HG03432 (cell line): ENCODE measurements at regions not wholly inside any gene's neighbourhood (a gene's known extent, or its start where the extent isn't known, plus 50 kb on each side); places are given as distances from the start of the nearest gene placed in this dataset.
A peak's percentile ranks its signal among the peaks of the same experiment; 100 is the strongest.

Experiments used
- ATAC-seq: cut with Tn5 transposase; IDR thresholded peaks from one replicate; pipeline ENCODE4 v1.9.1; 2021; ENCODE audit warnings: mild to moderate bottlenecking, moderate library complexity; ENCODE audit not compliant: unreplicated experiment

DNA sequence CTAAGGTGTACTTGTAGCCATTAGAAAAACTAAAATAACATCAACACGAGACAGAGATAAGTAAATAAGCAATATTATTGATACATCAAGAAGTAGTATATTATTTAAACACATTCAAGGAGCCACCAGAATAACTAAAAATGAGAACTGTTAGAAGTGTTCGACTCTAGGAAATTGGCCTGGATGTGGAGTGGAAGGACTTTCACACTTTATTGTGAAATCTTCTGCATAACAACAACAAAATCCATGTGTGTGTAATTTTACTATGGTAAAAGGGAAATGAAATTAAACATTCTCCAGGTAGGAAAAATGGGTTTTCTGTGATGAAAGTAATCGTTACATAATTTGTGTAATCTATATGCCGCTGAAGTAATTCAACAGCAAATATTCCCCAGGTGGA is 96.3 kb upstream of the RNF152 start:
- no peak for ATAC-seq

DNA sequence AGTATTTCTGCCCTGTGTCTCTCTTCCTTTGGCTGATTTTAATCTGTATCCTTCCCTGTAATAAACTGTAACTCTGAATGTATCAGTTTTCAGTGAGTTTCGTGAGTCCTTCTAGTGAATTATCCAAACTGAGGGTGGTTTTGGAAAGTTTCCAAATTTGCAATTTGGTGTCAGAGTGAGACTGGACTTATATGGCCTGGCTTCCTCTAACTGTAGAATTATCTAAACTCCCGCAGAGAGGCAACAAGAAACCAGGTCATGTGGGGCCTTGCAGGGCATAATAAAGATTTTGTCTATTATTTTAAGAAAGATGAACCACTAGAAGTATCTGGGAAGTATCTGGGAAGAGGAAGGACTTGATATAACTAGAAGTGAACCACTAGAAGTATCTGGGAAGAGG is 95.3 kb upstream of the RNF152 start:
- no peak for ATAC-seq

DNA sequence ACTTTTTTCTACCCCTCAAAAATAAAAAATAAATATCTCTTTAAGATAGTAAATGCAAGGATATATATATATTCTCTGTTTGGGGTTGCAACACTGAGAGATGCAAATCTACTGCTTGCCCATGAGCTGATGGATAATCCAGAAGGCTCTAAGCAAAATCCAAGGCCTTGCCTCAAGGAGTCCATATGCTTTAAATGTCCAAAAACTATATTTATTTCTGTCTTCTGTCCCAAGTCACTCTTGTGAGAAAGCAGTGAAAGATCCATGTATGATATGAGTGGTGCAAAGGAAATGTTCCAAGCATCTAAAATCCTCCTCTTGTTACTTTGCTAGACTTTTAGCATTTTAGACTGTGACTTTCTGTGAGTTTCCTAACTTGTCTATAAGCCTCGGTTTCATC is 92.9 kb upstream of the RNF152 start:
- ATAC-seq = no peak

DNA sequence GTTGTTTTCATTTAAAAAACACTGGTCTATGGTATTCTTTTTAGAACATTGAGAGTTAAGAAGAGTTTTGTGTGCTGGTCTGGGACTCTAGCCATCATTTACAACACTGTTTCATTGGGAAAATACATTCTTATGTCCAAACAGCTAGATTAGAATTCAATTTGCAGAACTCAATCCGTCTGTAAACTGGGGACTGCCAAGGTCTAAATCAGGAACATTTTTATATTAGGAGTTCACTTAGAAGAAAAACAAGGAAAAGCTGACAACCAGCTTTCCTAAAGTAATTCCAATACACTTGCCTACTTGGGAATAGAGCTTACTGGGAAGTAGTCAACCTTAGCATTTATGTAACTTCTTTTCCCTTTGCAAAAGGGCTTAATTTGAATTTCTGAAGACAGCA is 91.5 kb upstream of the RNF152 start:
- no peak for ATAC-seq

DNA sequence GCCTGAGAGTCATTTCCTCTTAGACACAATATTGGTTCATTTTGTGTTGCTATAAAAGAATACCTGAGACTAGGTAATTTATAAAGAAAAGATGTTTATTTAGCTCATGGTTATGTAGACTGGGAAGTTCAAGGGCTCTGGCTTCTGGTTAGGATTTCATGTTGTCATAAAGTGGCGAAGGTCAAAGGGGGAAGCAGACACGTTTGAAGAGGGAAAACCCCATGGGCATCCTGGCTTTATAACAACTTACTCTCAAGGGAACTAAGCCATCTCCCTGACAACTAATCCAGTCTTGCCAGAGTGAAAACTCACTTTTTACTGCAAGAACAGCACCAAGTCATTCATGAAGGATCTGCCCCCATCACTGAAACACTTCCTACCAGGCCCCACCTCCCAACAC is 89.7 kb upstream of the RNF152 start:
- ATAC-seq = peak; percentile 67

DNA sequence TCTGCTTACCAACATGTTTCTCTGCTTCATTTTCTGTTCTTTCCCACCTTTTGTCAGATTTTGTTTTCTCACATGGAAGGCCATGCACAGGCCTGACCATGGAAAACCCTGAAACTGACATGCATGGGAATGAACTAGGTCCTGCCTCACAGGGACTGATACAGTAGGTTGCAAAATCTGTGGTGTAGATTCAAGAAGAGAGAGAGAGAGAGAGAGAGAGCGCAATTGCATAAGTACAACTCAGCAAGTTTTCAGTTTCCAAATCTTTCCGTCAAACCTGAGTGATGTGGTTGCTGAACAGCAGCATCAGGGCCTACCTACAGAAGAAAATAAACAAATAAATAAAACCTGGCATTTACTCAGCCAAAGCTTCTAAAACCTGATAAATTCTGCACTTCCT is 87.5 kb upstream of the RNF152 start:
- ATAC-seq = no peak

DNA sequence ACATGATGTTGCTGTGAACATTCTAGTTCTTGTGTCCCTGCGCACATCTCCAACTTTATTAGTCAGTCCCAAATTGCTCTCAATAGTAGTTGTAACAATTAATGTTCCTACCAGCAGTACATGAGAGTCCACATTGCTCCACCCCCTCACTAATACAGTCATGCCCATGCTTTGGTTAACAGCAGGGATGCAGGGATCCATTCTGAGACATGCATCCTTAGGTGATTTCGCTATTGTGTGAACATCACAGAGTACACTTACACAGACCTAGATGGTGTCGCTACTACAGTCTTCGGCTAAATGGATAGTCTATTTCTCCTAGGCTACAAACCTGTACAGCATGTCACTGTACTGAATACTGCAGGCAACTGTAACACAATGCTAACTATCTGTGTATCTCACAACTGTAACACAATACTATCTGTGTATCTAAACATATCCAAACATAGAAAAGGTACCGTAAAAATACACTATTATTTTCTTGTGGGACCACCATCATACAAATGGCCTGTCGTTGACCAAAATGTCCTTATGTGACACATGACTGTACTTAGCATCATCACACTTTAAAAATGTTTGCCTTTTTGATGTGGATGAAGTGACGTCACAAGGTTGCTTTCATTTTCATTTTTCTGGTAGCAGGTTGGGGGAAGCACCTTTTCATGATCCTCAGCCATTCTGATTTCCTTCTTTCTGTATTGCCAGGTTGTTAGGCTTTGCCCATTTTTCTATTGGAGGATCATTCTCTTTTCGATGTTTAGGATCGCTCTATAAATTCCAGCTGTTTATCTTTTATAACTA is 82.9 kb upstream of the RNF152 start:
- peak; percentile 59 for ATAC-seq

DNA sequence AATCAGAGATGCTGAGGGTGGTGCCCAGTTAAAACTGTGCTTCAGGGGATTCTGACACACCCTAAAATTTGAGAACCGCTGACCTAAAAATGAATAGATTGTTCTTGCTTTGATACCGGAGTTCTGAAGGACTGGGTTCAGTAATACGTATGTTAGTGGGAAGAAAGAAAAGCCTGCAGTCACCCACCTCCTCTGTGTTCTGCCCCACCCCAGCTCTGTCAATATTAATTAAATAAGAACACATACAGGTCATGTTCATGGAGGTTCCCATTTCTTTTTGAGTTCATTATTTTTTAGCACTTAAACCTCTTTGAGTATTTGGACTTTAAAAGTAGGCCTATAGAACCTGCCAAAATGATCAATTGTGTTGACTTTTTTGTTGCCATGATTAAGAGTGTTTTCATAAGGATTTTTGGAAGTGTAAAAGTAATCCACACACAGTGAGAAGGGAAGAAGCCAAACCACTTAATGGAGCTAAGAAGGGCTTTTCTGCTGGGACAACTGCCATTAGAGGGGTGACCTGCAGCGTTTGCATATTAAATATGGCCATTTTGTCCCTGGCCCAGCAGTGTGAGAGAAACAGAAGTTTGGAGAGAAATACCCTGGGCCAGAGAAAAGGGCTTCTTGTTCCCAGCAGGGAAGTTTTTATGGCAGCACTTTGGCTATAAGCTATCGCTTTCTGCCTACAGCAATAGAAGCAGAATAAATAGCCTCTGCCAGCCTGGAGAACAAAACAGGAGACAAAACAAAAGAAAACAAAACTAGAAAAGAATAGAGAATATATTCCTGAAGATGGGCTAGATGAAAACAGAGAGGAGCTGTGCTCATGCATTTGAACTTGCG is 80.7 kb upstream of the RNF152 start:
- ATAC-seq = no peak

DNA sequence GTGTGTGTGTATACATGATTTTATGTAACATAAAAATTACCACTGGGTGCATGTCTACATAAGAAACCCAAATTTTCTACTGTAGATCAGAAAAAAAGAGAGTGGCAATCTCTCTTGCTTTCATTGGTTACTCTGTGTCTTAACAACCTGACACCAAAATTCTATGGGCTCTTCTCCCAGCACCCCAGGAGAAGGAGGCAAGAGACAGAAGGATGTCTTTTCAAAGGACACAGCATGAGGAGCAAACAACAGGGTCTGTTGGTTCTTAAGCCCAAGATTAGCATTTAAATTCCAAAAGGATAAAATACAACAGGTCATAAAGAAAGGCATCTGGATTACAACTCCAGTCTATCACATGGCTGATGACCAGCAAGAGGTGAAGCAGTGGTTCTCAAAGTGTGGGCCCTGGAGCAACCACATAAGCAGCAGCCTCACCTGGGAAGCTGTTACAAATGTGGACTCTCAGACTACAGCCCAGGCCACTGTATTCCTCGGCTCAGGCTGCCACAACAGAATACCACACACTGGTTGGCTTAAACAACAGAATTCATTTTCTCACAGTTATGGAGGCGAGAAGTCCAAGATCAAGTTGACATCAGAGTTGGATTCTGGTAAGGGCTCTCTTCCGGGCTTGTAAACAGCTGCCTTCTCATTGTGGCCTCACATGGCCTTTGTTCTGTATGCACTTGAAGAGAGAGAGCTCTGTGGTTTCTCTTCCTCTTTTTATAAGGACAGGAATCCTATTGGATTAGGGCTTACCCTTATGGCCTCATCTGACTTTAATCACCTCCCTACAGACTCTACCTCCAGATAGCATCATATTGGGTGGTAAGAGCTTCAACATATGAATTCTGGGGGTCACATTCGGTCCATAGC is 79.8 kb upstream of the RNF152 start:
- ATAC-seq = peak; percentile 94

DNA sequence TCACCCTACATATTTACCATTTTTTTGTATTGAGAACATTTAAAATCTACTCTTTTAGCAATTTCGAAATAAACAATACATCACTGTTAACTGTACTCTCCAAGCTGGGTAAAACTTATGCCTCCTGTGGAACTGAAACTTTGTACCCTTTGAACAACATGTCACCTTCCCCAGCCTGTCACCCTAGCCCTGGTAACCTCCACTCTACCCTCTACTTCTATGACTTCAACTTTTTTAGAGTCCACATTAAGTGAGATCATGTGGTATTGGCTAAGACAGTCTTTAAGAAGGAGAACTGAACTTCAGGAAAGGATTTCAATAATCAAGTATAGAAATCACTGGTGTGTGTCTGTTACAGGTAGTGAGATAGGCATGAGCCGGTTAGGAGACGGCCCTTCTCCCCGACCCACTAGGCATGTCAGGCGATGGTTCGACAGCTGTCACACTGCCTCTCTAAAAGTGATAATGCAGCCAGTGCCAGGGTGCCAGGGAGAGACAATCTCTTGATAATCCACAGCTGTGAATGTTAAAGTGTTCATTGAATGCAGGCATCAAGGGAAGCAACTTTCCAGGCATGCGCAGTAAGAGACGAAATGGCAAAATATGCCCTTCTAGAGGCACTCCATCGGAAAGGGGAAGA is 74.6 kb upstream of the RNF152 start:
- no peak for ATAC-seq

DNA sequence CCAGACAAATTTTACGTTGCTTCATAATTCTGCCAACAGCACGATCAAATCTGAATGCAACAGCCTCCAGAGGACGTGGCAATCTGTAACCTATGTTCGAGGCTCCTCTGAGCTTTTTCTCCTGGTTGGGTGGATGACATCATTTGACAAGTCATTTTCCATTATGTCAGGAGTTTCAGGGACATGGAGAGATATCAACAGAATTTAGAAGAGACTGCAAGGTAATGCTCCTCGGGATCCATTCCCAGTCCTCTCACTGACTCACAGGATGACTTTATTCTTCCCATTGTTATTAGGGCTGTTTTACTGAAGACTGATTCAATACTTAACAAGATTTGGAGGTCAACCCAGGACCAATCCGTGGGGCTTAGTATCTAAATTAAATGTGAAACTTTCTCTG is 72.5 kb upstream of the RNF152 start:
- no peak for ATAC-seq

DNA sequence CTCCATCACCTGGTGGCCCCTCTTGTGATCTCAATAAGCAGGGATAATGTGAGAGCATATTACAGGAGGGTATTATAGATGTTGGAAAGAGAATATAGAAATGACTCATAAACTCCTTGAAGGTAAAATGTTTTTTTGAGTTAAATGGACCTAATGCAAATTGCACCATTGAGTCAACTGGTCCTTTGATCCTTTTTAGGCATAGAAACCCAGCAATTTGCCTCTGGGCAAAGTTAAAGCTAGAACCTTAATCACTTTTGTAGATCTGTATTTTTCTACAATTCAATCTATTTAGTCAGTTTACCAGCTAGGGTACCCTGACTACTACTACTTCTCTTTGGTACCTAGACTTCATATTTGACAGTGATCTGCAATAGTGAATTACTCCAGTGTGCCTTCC is 71.8 kb upstream of the RNF152 start:
- ATAC-seq = no peak

DNA sequence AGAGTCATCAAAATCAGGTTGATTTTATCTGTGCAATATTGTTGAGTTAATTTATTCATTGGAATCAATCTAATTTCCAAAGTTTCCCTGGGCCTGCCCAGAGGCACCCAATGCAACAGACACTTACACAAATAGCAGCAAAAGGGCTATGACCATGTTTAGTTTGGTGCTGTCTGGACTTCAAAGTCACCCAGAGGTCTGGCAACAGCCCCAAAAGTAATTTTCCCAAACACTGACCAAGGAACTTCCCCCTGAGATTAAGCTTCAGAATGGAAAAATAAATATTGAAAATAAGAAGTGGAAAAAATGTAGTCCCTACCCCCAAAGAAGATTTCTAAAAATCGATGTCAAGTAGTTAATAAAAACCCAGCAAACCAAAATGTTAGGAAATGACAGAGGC is 70.9 kb upstream of the RNF152 start:
- no peak for ATAC-seq

DNA sequence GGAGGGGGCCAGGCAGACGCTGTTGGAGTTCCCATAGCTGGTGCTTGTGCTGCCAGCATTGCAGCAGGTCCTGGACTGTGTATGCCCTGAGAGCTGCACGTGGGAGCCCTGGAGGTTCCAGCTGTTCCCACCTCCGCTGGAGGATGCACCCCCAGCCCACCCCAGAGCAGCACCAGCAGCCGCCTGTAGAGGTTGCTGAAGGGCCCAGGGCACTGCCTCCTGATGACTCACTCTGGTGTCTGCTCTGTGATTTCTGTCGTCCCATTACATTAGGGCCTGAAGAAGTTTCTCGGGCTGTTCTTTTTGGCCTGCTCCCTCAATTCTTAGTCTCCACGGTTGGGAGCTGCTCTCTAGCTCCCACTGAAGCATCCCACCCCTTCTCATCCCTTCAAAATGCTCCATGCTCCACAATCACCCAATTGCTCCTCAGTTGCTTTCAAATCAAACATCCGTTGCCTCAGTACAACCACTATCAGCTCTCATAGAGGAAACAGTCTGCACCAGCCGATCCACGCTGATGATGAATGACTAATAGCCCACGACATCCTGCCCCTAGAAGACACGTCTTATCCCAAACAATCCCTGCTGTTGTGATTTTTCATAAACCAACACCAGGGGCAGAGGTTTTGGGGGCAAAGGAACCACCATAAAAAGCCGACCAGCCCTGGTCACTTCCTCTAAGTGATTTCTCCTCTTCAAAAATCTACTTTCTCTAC is 65.2 kb upstream of the RNF152 start:
- no peak for ATAC-seq

DNA sequence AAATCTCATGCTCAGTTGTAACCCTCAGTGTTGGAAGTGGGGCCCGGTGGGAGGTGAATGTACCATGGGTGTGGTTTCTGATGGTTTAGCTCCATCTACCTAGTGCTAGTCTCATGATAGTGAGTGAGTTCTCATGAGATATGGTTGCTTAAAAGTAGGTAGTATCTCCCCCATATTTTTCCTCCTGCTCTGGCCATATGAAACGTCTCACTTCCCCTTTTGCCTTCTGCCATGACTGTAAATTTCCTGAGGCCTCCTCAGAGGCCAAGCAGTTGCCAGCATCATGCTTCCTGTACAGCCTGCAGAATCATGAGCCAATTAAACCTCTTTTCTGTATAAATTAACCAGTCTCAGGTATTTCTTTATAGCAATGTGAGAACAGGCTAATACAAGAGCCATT is 62.8 kb upstream of the RNF152 start:
- ATAC-seq = peak; percentile 28

DNA sequence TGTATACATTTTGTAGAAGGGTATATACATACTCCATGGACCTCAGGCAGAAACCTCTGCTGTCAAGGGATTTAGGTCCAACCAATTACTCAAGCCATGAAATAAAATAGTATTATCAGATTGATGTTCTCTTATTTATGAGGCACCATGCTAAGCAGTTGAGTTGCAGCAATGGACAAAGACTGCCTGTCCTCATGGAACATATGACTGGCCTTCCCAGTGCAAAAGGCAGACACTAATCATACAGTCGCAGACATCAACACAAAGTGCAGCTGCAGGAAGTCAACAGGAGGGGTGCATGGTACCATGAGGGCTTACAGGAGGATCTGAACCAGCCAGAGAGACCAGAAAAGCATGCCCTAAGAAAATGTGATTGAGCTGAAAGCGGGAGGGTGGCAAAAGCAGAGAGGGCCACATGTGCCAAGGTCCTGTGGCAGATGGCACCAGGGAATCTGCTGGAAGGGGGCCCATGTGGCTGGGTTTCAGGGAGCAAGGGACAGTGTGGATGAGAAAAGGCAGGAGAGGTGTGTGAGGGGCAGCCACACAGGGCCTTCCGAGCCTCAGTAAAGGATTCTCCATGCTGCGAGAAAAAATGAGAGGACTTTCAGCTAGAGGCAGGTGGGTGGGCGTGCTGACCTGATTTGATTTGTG is 61.4 kb upstream of the RNF152 start:
- ATAC-seq = no peak

DNA sequence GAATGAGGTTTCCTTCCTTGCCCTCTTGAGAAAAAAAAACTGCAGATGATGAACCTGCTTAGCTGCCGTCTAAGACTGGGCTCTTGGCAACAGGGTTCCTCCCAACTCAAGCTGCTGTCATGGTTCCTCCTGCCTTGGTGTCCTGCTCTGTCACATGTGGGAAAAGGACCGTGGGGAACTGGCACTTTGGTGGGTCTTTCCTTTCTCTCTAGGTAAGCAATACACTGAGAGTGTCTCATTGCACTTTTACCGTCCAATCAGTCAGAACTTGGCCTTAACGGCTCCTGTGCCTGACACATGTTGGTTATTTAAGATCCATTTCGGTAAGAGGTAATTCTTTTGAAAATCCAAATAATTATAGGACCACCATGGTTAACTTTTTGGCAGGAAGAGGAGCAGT is 60.8 kb upstream of the RNF152 start:
- no peak for ATAC-seq

DNA sequence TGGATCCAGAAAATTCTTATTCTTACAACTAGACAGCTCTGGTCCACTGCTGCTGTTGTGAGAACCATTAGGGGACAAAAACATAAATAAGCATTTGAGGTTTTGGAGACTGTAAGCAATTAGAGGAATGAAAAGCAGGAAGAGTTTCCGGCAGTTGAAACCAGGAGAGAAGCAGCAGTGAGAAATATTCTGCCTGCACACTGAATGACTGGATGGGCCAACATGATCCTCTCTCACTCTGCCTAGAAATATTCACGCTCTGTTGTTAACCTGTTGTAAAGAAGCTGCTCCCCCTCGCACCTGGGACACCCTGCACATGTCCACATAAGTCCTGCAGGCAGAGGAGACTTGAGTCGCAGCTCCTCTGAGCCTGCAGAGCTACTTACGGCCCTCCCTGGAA is 60.4 kb upstream of the RNF152 start:
- no peak for ATAC-seq

DNA sequence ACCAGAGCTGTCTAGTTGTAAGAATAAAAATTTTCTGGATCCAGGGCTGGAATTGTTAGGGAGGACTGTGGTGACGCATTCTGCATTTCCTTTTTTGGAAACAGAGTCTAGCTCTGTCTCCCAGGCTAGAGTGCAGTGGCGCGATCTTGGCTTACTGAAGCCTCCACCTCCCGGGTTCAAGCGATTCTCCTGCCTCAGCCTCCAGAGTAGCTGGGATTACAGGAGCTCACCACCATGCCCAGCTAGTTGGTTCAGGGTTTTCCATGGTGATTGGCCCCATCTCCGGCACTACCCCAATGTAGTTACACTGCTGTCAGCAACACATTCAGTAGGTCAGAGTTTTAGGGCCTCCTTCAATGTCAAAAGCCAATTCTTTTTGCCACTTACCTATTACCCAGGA is 58.6 kb upstream of the RNF152 start:
- no peak for ATAC-seq

DNA sequence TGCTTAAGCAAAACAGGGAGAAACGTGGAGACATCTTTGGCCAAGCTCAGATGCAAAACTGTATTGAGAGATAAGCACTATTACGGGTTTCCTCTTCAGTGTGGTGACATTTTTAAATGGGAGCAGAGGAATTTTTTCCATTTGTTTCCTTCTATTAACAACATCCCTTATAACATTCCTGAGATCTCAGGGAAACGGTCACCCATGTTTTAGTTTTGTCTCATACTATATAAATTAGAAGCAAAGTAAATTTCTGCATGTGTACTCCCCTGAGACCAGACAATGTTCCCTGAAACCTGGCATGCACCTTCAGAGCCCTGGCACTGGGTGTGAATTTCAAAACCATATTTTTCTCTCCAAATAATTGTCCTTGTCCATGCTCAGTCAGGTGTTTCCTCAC is 57.6 kb upstream of the RNF152 start:
- no peak for ATAC-seq
